ENCODE measurements at regions not wholly inside any gene's neighbourhood (a gene's known extent, or its start where the extent isn't known, plus 50 kb on each side); places are given as distances from the start of the nearest gene placed in this dataset.

GRCh38 chr6:92052513-92052912, 1366.8 kb downstream of the EPHA7 start:
- H3K27ac ChIP-seq (ENCODE audit: low read length), result no peak overlapping the region
- H3K36me3 ChIP-seq (ENCODE audit: insufficient read depth, low read depth, low read length), result no peaks in the 10 kb centered on the region
- H3K27me3 ChIP-seq (ENCODE audit: insufficient read depth, low read length), result no peaks in the 10 kb centered on the region

GRCh38 chr6:92050216-92050615, 1369.1 kb downstream of the EPHA7 start:
- no peak overlapping the region for H3K9ac ChIP-seq (ENCODE audit: low read depth, low read length)
- H3K27me3 ChIP-seq (ENCODE audit: insufficient read depth, low read length), result no peaks in the 10 kb centered on the region
- no peak overlapping the region for H3K27ac ChIP-seq (ENCODE audit: low read length)
- H3K4me3 ChIP-seq (ENCODE audit: low read length), result no peak overlapping the region
- H3K36me3 ChIP-seq (ENCODE audit: insufficient read depth, low read depth, low read length), result no peaks in the 10 kb centered on the region
- no peaks in the 10 kb centered on the region for H3K4me1 ChIP-seq (ENCODE audit: insufficient read depth, low read length)
- no peaks in the 10 kb centered on the region for H3K9me3 ChIP-seq (ENCODE audit: insufficient read depth, low read depth, low read length)

More at GRCh38 chr6:92052513-92052912, 1366.8 kb downstream of the EPHA7 start:
- no peaks in the 10 kb centered on the region for H3K4me1 ChIP-seq (ENCODE audit: insufficient read depth, low read length)
- H3K4me3 ChIP-seq (ENCODE audit: low read length), result no peak overlapping the region
- H3K9ac ChIP-seq (ENCODE audit: low read depth, low read length), result no peak overlapping the region
- H3K9me3 ChIP-seq (ENCODE audit: insufficient read depth, low read depth, low read length), result no peaks in the 10 kb centered on the region

GRCh38 chr6:92047860-92048259, 1371.5 kb downstream of the EPHA7 start:
- Histone ChIP-seq H3K9ac (ENCODE audit: low read depth, low read length) (no peak overlapping the region), H3K4me3 (ENCODE audit: low read length) (no peak overlapping the region), H3K9me3 (ENCODE audit: insufficient read depth, low read depth, low read length) (no peaks in the 10 kb centered on the region), H3K36me3 (ENCODE audit: insufficient read depth, low read depth, low read length) (no peaks in the 10 kb centered on the region), H3K27ac (ENCODE audit: low read length) (no peak overlapping the region), H3K4me1 (ENCODE audit: insufficient read depth, low read length) (no peaks in the 10 kb centered on the region), H3K27me3 (ENCODE audit: insufficient read depth, low read length) (no peaks in the 10 kb centered on the region)

GRCh38 chr6:92047152-92047850, 1372.1 kb downstream of the EPHA7 start:
- Histone ChIP-seq H3K9ac (ENCODE audit: low read depth, low read length) (no peak overlapping the region), H3K4me1 (ENCODE audit: insufficient read depth, low read length) (no peaks in the 10 kb centered on the region), H3K9me3 (ENCODE audit: insufficient read depth, low read depth, low read length) (no peaks in the 10 kb centered on the region), H3K27ac (ENCODE audit: low read length) (no peak overlapping the region), H3K4me3 (ENCODE audit: low read length) (no peak overlapping the region), H3K27me3 (ENCODE audit: insufficient read depth, low read length) (no peaks in the 10 kb centered on the region), H3K36me3 (ENCODE audit: insufficient read depth, low read depth, low read length) (no peaks in the 10 kb centered on the region)

GRCh38 chr6:92044312-92044711, 1375.0 kb downstream of the EPHA7 start:
- no peak overlapping the region for H3K9ac ChIP-seq (ENCODE audit: low read depth, low read length)
- H3K4me1 ChIP-seq (ENCODE audit: insufficient read depth, low read length), result no peaks in the 10 kb centered on the region
- no peaks in the 10 kb centered on the region for H3K36me3 ChIP-seq (ENCODE audit: insufficient read depth, low read depth, low read length)
- H3K9me3 ChIP-seq (ENCODE audit: insufficient read depth, low read depth, low read length), result no peaks in the 10 kb centered on the region
- no peaks in the 10 kb centered on the region for H3K27me3 ChIP-seq (ENCODE audit: insufficient read depth, low read length)
- H3K27ac ChIP-seq (ENCODE audit: low read length), result no peak overlapping the region
- no peak overlapping the region for H3K4me3 ChIP-seq (ENCODE audit: low read length)

GRCh38 chr6:92043777-92044176, 1375.6 kb downstream of the EPHA7 start:
- Histone ChIP-seq H3K9ac (ENCODE audit: low read depth, low read length) (no peak overlapping the region), H3K9me3 (ENCODE audit: insufficient read depth, low read depth, low read length) (no peaks in the 10 kb centered on the region), H3K27me3 (ENCODE audit: insufficient read depth, low read length) (no peaks in the 10 kb centered on the region)

GRCh38 chr6:92026878-92027277, 1392.5 kb downstream of the EPHA7 start:
- H3K36me3 ChIP-seq (ENCODE audit: insufficient read depth, low read depth, low read length), result no peaks in the 10 kb centered on the region
- H3K9ac ChIP-seq (ENCODE audit: low read depth, low read length), result no peak overlapping the region
- no peaks in the 10 kb centered on the region for H3K27me3 ChIP-seq (ENCODE audit: insufficient read depth, low read length)
- no peaks in the 10 kb centered on the region for H3K9me3 ChIP-seq (ENCODE audit: insufficient read depth, low read depth, low read length)
- H3K4me3 ChIP-seq (ENCODE audit: low read length), result no peak overlapping the region
- H3K27ac ChIP-seq (ENCODE audit: low read length), result no peak overlapping the region
- H3K4me1 ChIP-seq (ENCODE audit: insufficient read depth, low read length), result no peaks in the 10 kb centered on the region

More at GRCh38 chr6:92043777-92044176, 1375.6 kb downstream of the EPHA7 start:
- no peak overlapping the region for H3K27ac ChIP-seq (ENCODE audit: low read length)
- no peaks in the 10 kb centered on the region for H3K4me1 ChIP-seq (ENCODE audit: insufficient read depth, low read length)
- H3K4me3 ChIP-seq (ENCODE audit: low read length), result no peak overlapping the region
- no peaks in the 10 kb centered on the region for H3K36me3 ChIP-seq (ENCODE audit: insufficient read depth, low read depth, low read length)

- Histone ChIP-seq H3K36me3 (ENCODE audit: insufficient read depth, low read depth, low read length) (no peaks in the 10 kb centered on the region), H3K9ac (ENCODE audit: low read depth, low read length) (no peak overlapping the region), H3K27ac (ENCODE audit: low read length) (no peak overlapping the region), H3K27me3 (ENCODE audit: insufficient read depth, low read length) (no peaks in the 10 kb centered on the region), H3K4me1 (ENCODE audit: insufficient read depth, low read length) (no peaks in the 10 kb centered on the region), H3K9me3 (ENCODE audit: insufficient read depth, low read depth, low read length) (no peaks in the 10 kb centered on the region), H3K4me3 (ENCODE audit: low read length) (no peak overlapping the region)
Measured at GRCh38 chr6:92024881-92025280, 1394.5 kb downstream of the EPHA7 start.

- Histone ChIP-seq H3K9ac (ENCODE audit: low read depth, low read length) (no peak overlapping the region), H3K27ac (ENCODE audit: low read length) (no peak overlapping the region), H3K4me3 (ENCODE audit: low read length) (no peak overlapping the region), H3K27me3 (ENCODE audit: insufficient read depth, low read length) (no peaks in the 10 kb centered on the region), H3K4me1 (ENCODE audit: insufficient read depth, low read length) (no peaks in the 10 kb centered on the region), H3K36me3 (ENCODE audit: insufficient read depth, low read depth, low read length) (no peaks in the 10 kb centered on the region), H3K9me3 (ENCODE audit: insufficient read depth, low read depth, low read length) (no peaks in the 10 kb centered on the region)
Measured at GRCh38 chr6:92024110-92024509, 1395.2 kb downstream of the EPHA7 start.

- Histone ChIP-seq H3K9ac (ENCODE audit: low read depth, low read length) (no peak overlapping the region), H3K4me1 (ENCODE audit: insufficient read depth, low read length) (no peaks in the 10 kb centered on the region), H3K27me3 (ENCODE audit: insufficient read depth, low read length) (no peaks in the 10 kb centered on the region), H3K36me3 (ENCODE audit: insufficient read depth, low read depth, low read length) (no peaks in the 10 kb centered on the region), H3K4me3 (ENCODE audit: low read length) (no peak overlapping the region), H3K27ac (ENCODE audit: low read length) (no peak overlapping the region), H3K9me3 (ENCODE audit: insufficient read depth, low read depth, low read length) (no peaks in the 10 kb centered on the region)
Measured at GRCh38 chr6:92023410-92023966, 1395.9 kb downstream of the EPHA7 start.

GRCh38 chr6:92011681-92012245, 1407.6 kb downstream of the EPHA7 start:
- Histone ChIP-seq H3K4me3 (ENCODE audit: low read length) (no peak overlapping the region), H3K27me3 (ENCODE audit: insufficient read depth, low read length) (no peaks in the 10 kb centered on the region), H3K27ac (ENCODE audit: low read length) (no peak overlapping the region), H3K4me1 (ENCODE audit: insufficient read depth, low read length) (no peaks in the 10 kb centered on the region), H3K9ac (ENCODE audit: low read depth, low read length) (no peak overlapping the region), H3K9me3 (ENCODE audit: insufficient read depth, low read depth, low read length) (peaks cover 7% of the 10 kb centered on the region; the same call in 1 of the 2 replicates), H3K36me3 (ENCODE audit: insufficient read depth, low read depth, low read length) (no peaks in the 10 kb centered on the region)
